ENCODE measurements at regions not wholly inside any gene's neighbourhood (a gene's known extent, or its start where the extent isn't known, plus 50 kb on each side); places are given as distances from the start of the nearest gene placed in this dataset.

- peaks cover 0 to 5% (median 0%) of the 10 kb centered on the region in 4 donors for H3K4me1 ChIP-seq
- H3K9me3 ChIP-seq, result no peaks in the 10 kb centered on the region
- H3K27ac ChIP-seq, result no peak overlapping the region
- TF ChIP-seq CTCF (IDR thresholded peaks at IDR 0.05) (no peak), POLR2A (IDR thresholded peaks at IDR 0.05) (no peak), EP300 (IDR thresholded peaks at IDR 0.05) (no peak)
- H3K36me3 ChIP-seq, result no peaks in the 10 kb centered on the region
- DNase-seq (ENCODE audit: low spot score in 2 of 2), result no peak
- H3K4me3 ChIP-seq, result no peak overlapping the region
- no peaks in the 10 kb centered on the region for H3K27me3 ChIP-seq
- WGBS, 2 donors, result 55 to 66% methylated on average over 5 of the region's 5 CpGs
Observed at GRCh38 chr9:84187090-84187489, 153.5 kb downstream of the SLC28A3 start.

- no peaks in the 10 kb centered on the region for H3K36me3 ChIP-seq
- no peaks in the 10 kb centered on the region for H3K27me3 ChIP-seq
- no peak for DNase-seq (ENCODE audit: low spot score in 2 of 2)
- no peak overlapping the region for H3K27ac ChIP-seq
- TF ChIP-seq POLR2A (IDR thresholded peaks at IDR 0.05), result no peak
- TF ChIP-seq EP300 (IDR thresholded peaks at IDR 0.05), result no peak
- H3K4me1 ChIP-seq, result no peaks in the 10 kb centered on the region
- no peak overlapping the region for H3K4me3 ChIP-seq
- H3K9me3 ChIP-seq, result peaks cover 0 to 10% (median 0%) of the 10 kb centered on the region in 4 donors
- 68 to 76% methylated on average over 7 of the region's 7 CpGs for WGBS, 2 donors
Observed at GRCh38 chr9:84189904-84190303, 150.7 kb downstream of the SLC28A3 start.

GRCh38 chr9:84190411-84190810 lies 150.1 kb downstream of the SLC28A3 start:
- Histone ChIP-seq H3K27ac (no peak overlapping the region), H3K9me3 (peaks cover 0 to 10% (median 0%) of the 10 kb centered on the region in 4 donors), H3K36me3 (no peaks in the 10 kb centered on the region), H3K4me1 (no peaks in the 10 kb centered on the region), H3K4me3 (no peak overlapping the region), H3K27me3 (no peaks in the 10 kb centered on the region)
- no peak for TF ChIP-seq POLR2A (IDR thresholded peaks at IDR 0.05)
- no peak for TF ChIP-seq CTCF (IDR thresholded peaks at IDR 0.05)
- TF ChIP-seq EP300 (IDR thresholded peaks at IDR 0.05), result no peak
- WGBS, 2 donors, result 71 to 73% methylated on average over 2 of the region's 2 CpGs
- DNase-seq (ENCODE audit: low spot score in 2 of 2), result no peak

- Histone ChIP-seq H3K4me1 (peaks cover 0 to 5% (median 0%) of the 10 kb centered on the region in 4 donors), H3K27me3 (no peaks in the 10 kb centered on the region), H3K4me3 (no peak overlapping the region), H3K9me3 (no peaks in the 10 kb centered on the region), H3K36me3 (no peaks in the 10 kb centered on the region), H3K27ac (no peak overlapping the region)
- no peak for DNase-seq (ENCODE audit: low spot score in 2 of 2)
- 43 to 51% methylated on average over 9 of the region's 9 CpGs for WGBS, 2 donors
- no peak for TF ChIP-seq POLR2A (IDR thresholded peaks at IDR 0.05)
- TF ChIP-seq EP300 (IDR thresholded peaks at IDR 0.05), result no peak
- TF ChIP-seq CTCF (IDR thresholded peaks at IDR 0.05), result no peak
Observed at GRCh38 chr9:84206801-84207370, 133.7 kb downstream of the SLC28A3 start.

GRCh38 chr9:84207491-84207951 lies 133.0 kb downstream of the SLC28A3 start:
- WGBS, 2 donors, result 47 to 52% methylated on average over 6 of the region's 6 CpGs
- Histone ChIP-seq H3K27me3 (no peaks in the 10 kb centered on the region), H3K4me1 (peaks cover 0 to 5% (median 0%) of the 10 kb centered on the region in 4 donors), H3K36me3 (no peaks in the 10 kb centered on the region), H3K4me3 (no peak overlapping the region), H3K27ac (no peak overlapping the region), H3K9me3 (no peaks in the 10 kb centered on the region)
- no peak for DNase-seq (ENCODE audit: low spot score in 2 of 2)
- TF ChIP-seq CTCF (IDR thresholded peaks at IDR 0.05) (no peak), EP300 (IDR thresholded peaks at IDR 0.05) (no peak), POLR2A (IDR thresholded peaks at IDR 0.05) (no peak)
